Suprapubic skin (tissue), 3 donors: ENCODE measurements at regions not wholly inside any gene's neighbourhood (a gene's known extent, or its start where the extent isn't known, plus 50 kb on each side); places are given as distances from the start of the nearest gene placed in this dataset.

Experiments used
- CTCF ChIP-seq, 2 donors: fragments of 200-600 bp in 1 of 2; fragments of 450-650 bp in 1 of 2; sonication (generic) in 1 of 2; IDR thresholded peaks; one replicate each; pipeline ENCODE4 v1.5.1; 2016 to 2019; ENCODE audit warnings: antibody characterized with exemption in 2 of 2, mild to moderate bottlenecking in 1 of 2, moderate library complexity in 1 of 2
- POLR2A ChIP-seq, 2 donors: fragments of 450-650 bp; IDR thresholded peaks; one replicate each; pipeline ENCODE4 v1.6.1; 2017; ENCODE audit warnings: antibody characterized with exemption in 2 of 2, mild to moderate bottlenecking in 2 of 2, moderate library complexity in 2 of 2

- no peak for TF ChIP-seq CTCF (IDR thresholded peaks at IDR 0.05)
- no peak for TF ChIP-seq POLR2A (IDR thresholded peaks at IDR 0.05)
Observed at GRCh38 chr5:5575461-5575860, 153.0 kb downstream of the ICE1 start.
